ENCODE measurements at regions not wholly inside any gene's neighbourhood (a gene's known extent, or its start where the extent isn't known, plus 50 kb on each side); places are given as distances from the start of the nearest gene placed in this dataset.

DNA sequence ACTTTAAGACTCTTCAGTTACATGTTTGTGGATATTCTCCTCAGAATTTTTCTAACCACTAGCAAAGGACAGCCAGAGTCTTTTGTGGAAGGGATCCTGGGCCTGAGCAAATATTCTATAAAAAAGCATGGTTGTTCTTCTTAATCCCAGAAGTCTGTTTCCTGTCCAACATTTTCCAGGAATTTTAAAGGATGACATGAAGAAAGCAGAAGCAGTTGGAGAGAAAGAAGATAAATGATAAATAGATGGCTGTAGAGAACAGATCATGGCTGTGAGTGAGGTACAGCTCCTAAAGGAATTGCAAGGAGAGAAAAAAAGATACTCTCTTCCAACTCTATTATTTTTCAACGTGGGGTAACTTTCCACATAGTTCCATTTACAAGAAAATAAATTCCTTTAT lies 91.8 kb upstream of the STEAP4 start:
- intact Hi-C loops (cut with DNase I) = no loop called here
- no peak overlapping the region for H3K4me3 ChIP-seq
- no peak overlapping the region for H3K27ac ChIP-seq
- TF ChIP-seq, protein P1, sequence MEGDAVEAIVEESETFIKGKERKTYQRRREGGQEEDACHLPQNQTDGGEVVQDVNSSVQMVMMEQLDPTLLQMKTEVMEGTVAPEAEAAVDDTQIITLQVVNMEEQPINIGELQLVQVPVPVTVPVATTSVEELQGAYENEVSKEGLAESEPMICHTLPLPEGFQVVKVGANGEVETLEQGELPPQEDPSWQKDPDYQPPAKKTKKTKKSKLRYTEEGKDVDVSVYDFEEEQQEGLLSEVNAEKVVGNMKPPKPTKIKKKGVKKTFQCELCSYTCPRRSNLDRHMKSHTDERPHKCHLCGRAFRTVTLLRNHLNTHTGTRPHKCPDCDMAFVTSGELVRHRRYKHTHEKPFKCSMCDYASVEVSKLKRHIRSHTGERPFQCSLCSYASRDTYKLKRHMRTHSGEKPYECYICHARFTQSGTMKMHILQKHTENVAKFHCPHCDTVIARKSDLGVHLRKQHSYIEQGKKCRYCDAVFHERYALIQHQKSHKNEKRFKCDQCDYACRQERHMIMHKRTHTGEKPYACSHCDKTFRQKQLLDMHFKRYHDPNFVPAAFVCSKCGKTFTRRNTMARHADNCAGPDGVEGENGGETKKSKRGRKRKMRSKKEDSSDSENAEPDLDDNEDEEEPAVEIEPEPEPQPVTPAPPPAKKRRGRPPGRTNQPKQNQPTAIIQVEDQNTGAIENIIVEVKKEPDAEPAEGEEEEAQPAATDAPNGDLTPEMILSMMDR (IDR thresholded peaks at IDR 0.05) = no peak
- no peaks in the 10 kb centered on the region for H3K27me3 ChIP-seq
- ATAC-seq (no peak), DNase-seq (no peak), FAIRE-seq (no peak)
- WGBS, 2 donors = 38 to 53% methylated on average over 1 of the region's 1 CpG
- no peaks in the 10 kb centered on the region for H3K4me1 ChIP-seq
- no peaks in the 10 kb centered on the region for H3K36me3 ChIP-seq
- no peaks in the 10 kb centered on the region for H3K9me3 ChIP-seq

GRCh38 chr7:88396948-88397322 lies 90.2 kb upstream of the STEAP4 start:
- intact Hi-C loops (cut with DNase I) = no loop called here
- H3K4me3 ChIP-seq = no peak overlapping the region
- ATAC-seq (no peak), DNase-seq (no peak), FAIRE-seq (no peak)
- no peaks in the 10 kb centered on the region for H3K9me3 ChIP-seq
- no peaks in the 10 kb centered on the region for H3K27me3 ChIP-seq
- no peaks in the 10 kb centered on the region for H3K4me1 ChIP-seq
- H3K36me3 ChIP-seq = no peaks in the 10 kb centered on the region
- H3K27ac ChIP-seq = no peak overlapping the region
- TF ChIP-seq, protein P1 (IDR thresholded peaks at IDR 0.05) = no peak

- DNase-seq (no peak), ATAC-seq (no peak), FAIRE-seq (no peak)
- Histone ChIP-seq H3K27me3 (no peaks in the 10 kb centered on the region), H3K4me3 (no peak overlapping the region), H3K27ac (no peak overlapping the region), H3K9me3 (no peaks in the 10 kb centered on the region), H3K4me1 (no peaks in the 10 kb centered on the region), H3K36me3 (no peaks in the 10 kb centered on the region)
- intact Hi-C loops (cut with DNase I) = no loop called here
- WGBS, 2 donors = 68 to 77% methylated on average over 2 of the region's 2 CpGs
- TF ChIP-seq, protein P1 (IDR thresholded peaks at IDR 0.05) = no peak
Measured at GRCh38 chr7:88396295-88396947, 89.7 kb upstream of the STEAP4 start.

DNA sequence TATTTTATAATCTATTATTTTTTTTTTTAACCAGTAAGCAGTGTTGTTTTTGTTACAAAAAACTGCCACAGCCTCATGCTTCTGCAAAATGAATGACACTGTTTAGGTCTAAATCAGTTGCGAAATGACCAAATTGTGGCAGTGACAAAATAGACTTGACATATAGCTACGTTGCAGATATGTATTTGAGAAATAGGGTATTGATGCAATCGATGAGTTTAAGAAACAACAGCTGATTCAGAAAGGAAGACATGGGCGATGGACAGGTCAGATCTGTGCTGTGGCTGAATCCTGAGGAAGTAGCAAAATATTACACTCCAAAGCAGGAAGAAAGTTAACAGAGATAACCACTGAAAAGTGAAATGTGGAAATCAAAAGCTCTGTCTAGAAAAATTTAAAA lies 89.0 kb upstream of the STEAP4 start:
- no peak for ATAC-seq
- no peak for FAIRE-seq
- H3K4me3 ChIP-seq = no peak overlapping the region

DNA sequence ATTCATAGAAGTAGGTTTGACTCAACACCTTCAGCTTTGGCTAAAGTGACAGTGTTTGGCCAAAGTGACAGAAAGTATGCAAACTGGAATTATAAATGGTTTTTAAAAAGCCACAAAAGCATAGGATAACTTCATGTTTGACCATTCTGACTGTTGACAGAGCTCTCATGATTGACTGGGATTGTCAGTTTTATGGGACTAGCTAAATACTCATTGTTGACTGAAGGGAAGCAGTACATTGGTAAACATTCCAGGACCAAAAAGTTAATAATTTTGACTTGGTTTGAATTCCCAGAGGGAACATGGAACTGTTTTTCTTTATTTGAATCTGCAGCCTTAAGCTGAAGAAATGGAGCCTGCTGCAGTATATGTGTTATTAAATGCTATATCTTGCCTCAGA lies 84.6 kb upstream of the STEAP4 start:
- FAIRE-seq (no peak), ATAC-seq (no peak), DNase-seq (no peak)
- Histone ChIP-seq H3K27ac (no peak overlapping the region), H3K27me3 (no peaks in the 10 kb centered on the region), H3K36me3 (no peaks in the 10 kb centered on the region), H3K9me3 (no peaks in the 10 kb centered on the region), H3K4me3 (no peak overlapping the region), H3K4me1 (no peaks in the 10 kb centered on the region)
- TF ChIP-seq, protein P1 (IDR thresholded peaks at IDR 0.05) = no peak
- intact Hi-C loops (cut with DNase I) = no loop called here

More for the DNA sequence above, 89.0 kb upstream of the STEAP4 start:
- Histone ChIP-seq H3K27me3 (no peaks in the 10 kb centered on the region), H3K4me1 (no peaks in the 10 kb centered on the region), H3K27ac (no peak overlapping the region), H3K9me3 (no peaks in the 10 kb centered on the region), H3K36me3 (no peaks in the 10 kb centered on the region)
- WGBS, 2 donors = 74 to 75% methylated on average over 4 of the region's 4 CpGs
- DNase-seq = no peak
- TF ChIP-seq, protein P1 (IDR thresholded peaks at IDR 0.05) = no peak
- intact Hi-C loops (cut with DNase I) = no loop called here
